GM12875 (cell line): ENCODE measurements at regions not wholly inside any gene's neighbourhood (a gene's known extent, or its start where the extent isn't known, plus 50 kb on each side); places are given as distances from the start of the nearest gene placed in this dataset.

Experiments
- H3K4me3 ChIP-seq: one replicate; pipeline ENCODE4 v1.5.1; 2011; ENCODE audit warnings: low read depth, low read length, control low read depth
- TF ChIP-seq, protein P1 (sequence below): IDR thresholded peaks from 2 replicates; pipeline ENCODE4 v1.5.1; 2011; ENCODE audit warnings: low read depth, mild to moderate bottlenecking, control low read depth, inconsistent platforms, low read length, moderate library complexity, borderline replicate concordance; ENCODE audit not compliant: insufficient read depth

DNA sequence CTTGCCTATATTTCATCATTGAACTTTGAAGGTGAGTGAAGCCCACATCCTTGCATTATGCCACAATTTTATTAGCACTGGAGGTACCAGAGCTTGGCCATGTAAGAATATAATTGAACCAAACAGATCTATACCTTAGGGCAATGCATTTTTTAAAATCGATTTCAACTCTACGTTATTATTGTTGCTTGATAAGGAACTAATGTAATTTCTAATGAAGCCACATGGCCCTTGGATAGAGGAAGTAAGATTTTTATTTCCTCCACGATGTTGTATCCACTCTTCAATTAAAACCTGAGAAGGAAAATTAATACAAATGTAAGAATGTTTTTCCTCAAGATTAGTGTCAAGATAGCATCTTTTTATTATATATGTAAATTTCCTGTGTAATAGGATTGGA, 370.0 kb upstream of the EEF2KMT start:
- no peak overlapping the region for H3K4me3 ChIP-seq
- TF ChIP-seq, protein P1, sequence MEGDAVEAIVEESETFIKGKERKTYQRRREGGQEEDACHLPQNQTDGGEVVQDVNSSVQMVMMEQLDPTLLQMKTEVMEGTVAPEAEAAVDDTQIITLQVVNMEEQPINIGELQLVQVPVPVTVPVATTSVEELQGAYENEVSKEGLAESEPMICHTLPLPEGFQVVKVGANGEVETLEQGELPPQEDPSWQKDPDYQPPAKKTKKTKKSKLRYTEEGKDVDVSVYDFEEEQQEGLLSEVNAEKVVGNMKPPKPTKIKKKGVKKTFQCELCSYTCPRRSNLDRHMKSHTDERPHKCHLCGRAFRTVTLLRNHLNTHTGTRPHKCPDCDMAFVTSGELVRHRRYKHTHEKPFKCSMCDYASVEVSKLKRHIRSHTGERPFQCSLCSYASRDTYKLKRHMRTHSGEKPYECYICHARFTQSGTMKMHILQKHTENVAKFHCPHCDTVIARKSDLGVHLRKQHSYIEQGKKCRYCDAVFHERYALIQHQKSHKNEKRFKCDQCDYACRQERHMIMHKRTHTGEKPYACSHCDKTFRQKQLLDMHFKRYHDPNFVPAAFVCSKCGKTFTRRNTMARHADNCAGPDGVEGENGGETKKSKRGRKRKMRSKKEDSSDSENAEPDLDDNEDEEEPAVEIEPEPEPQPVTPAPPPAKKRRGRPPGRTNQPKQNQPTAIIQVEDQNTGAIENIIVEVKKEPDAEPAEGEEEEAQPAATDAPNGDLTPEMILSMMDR, result no peak

DNA sequence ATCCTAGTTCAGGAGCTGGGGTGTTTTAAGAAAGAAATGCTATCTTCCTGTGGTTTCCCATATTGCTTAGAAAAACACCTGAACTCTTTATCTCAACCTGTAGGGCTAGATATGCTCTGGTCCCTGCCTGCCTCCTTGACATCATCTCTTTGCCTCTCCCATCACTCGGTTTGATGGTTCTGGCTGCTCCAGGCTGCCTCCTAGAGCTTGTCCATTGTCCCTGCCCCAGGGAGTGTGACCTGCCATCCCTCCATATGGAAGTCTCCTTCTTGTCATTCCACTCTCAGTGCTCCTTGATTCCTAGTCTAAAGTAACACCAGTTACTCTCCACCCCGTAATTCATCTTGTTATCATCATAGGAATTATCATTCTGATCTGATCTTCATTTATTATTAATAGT, 369.0 kb upstream of the EEF2KMT start:
- H3K4me3 ChIP-seq, result no peak overlapping the region
- TF ChIP-seq, protein P1, result no peak

DNA sequence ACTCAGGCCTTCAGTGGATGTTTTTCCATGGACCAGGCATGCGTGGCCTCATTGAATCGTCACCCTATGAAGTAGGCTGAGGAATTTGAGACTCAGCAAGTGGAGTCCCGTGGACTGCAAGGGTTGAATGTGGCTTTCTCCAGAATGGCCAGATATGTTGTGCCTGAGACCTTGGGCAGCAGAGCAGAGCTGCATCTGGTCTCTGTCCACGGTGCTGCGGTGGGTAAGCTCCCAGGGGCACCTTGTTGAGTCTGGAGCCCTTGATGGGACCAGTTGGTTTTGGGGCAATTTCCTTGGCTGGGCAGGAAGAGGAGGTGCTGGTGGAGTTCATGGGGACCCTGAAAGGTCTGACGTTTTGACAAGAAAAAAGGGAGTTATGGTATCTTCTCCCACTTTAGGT, 368.1 kb upstream of the EEF2KMT start:
- H3K4me3 ChIP-seq, result no peak overlapping the region
- TF ChIP-seq, protein P1, result no peak

DNA sequence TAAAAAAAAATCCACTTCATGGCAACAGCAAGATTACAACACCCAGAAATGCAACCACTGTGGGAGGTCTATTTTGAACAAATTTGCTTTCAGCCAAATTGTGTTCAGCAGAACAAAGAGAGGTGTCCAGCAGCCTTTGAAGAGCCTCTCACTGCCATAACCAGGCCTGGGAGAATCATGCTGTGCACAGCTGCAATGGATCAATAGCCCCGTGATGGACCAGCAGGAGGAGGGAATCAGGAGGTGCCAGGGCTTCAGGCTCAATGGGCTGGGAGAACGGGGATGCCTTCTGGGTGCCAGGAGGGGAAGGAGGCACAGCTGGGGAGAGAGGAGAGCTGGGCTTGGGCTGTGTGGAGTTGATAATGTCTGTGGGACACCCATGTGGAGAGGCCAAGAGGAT, 366.2 kb upstream of the EEF2KMT start:
- TF ChIP-seq, protein P1, result no peak

DNA sequence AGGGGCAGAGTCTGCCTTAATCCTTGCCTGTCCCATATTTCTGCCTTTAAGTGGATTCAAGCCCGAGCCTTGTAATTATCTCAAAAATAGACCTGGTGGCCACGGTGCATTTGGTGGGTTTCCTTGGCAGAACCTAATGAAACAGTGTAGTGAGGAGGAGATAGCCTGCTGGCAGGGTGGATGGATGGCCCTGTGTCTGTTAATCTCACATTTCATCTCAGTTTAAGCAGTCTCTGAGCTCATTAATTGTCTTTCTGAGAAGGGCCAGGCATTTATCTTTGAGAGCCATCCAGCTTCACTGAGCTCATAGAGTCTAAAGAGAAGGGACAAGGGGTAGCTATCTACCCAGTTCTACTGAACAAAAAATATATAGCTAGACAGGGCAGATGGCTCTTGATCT, 364.0 kb upstream of the EEF2KMT start:
- H3K4me3 ChIP-seq, result no peak overlapping the region
- TF ChIP-seq, protein P1, result no peak

More for the DNA sequence above, 366.2 kb upstream of the EEF2KMT start:
- no peak overlapping the region for H3K4me3 ChIP-seq

DNA sequence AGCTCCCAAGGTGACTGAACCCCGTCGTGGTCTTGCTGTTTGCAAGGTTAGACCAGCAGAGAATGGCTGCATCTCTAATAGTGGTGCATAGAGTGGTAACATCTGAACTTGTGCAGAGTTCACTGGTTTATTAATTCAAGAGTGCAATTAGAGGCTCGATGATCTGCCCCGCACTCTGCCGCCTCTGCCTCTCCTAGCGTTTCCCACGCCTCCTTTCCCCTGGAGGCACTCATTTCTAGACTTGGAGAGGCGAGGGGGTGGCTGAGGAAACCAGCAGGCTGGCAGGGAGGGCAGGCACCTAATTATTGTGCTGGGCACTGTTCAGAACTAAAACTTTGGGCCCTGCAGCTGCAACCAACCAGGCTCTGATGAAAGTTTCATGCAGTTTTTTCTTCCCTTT, 363.5 kb upstream of the EEF2KMT start:
- TF ChIP-seq, protein P1, result no peak
- no peak overlapping the region for H3K4me3 ChIP-seq

DNA sequence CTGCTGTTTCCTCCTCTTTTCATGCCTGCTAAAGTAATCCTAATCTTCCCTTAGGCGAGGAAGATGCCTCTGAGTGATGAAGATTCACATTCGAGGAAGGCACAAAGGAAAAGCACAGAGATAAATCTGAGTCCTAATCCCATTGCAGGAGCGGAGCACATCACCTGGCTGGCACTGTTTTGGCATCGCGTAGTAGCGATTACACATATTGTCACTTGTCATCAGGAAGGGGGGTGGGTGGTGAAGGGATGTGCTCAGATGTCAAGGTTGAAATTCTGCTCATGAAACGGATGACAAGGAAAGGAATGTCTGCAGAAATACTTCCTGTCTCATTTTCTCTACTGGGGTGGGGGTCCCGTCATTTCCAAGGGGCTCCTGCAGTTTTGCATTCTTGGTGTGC, 363.1 kb upstream of the EEF2KMT start:
- TF ChIP-seq, protein P1, result no peak
- H3K4me3 ChIP-seq, result no peak overlapping the region
